ENCODE measurements at regions not wholly inside any gene's neighbourhood (a gene's known extent, or its start where the extent isn't known, plus 50 kb on each side); places are given as distances from the start of the nearest gene placed in this dataset.

- TF ChIP-seq USF1 (IDR thresholded peaks at IDR 0.05; ENCODE audit: borderline replicate concordance, low read depth), result no peak
- TF ChIP-seq TEAD4 (IDR thresholded peaks at IDR 0.05; ENCODE audit: borderline replicate concordance, insufficient read depth), result no peak
Measured at GRCh38 chr13:92974905-92975429, 251.6 kb upstream of the GPC6 start.

Data from SK-N-SH (cell line).